NCI-H1105 (cell line): ENCODE measurements at regions not wholly inside any gene's neighbourhood (a gene's known extent, or its start where the extent isn't known, plus 50 kb on each side); places are given as distances from the start of the nearest gene placed in this dataset.

Source experiments
- DNase-seq: peaks from one replicate; lab custom pipeline; 2025; lab: John Stamatoyannopoulos, UW

GRCh38 chr9:108153416-108153815 lies 663.8 kb upstream of the KLF4 start:
- no peak for DNase-seq

GRCh38 chr9:108150736-108151586 lies 661.4 kb upstream of the KLF4 start:
- no peak for DNase-seq

GRCh38 chr9:108149326-108149725 lies 659.8 kb upstream of the KLF4 start:
- no peak for DNase-seq

GRCh38 chr9:108142504-108143201 lies 653.1 kb upstream of the KLF4 start:
- DNase-seq, result no peak

- DNase-seq, result no peak
Observed at GRCh38 chr9:108142142-108142503, 652.6 kb upstream of the KLF4 start.

GRCh38 chr9:108139900-108140299 lies 650.3 kb upstream of the KLF4 start:
- DNase-seq, result no peak

GRCh38 chr9:108138516-108138915 lies 648.9 kb upstream of the KLF4 start:
- no peak for DNase-seq

GRCh38 chr9:108136656-108137055 lies 647.1 kb upstream of the KLF4 start:
- DNase-seq, result no peak

- DNase-seq, result no peak
Observed at GRCh38 chr9:108134486-108135128, 645.0 kb upstream of the KLF4 start.

GRCh38 chr9:108133680-108134079 lies 644.1 kb upstream of the KLF4 start:
- DNase-seq, result no peak

GRCh38 chr9:108133101-108133500 lies 643.5 kb upstream of the KLF4 start:
- DNase-seq, result no peak

- DNase-seq, result no peak
Observed at GRCh38 chr9:108130905-108131304, 641.3 kb upstream of the KLF4 start.

GRCh38 chr9:108125625-108126024 lies 636.1 kb upstream of the KLF4 start:
- no peak for DNase-seq

GRCh38 chr9:108119530-108120113 lies 630.1 kb upstream of the KLF4 start:
- no peak for DNase-seq

- no peak for DNase-seq
Observed at GRCh38 chr9:108117795-108118194, 628.2 kb upstream of the KLF4 start.

GRCh38 chr9:108117306-108117705 lies 627.7 kb upstream of the KLF4 start:
- DNase-seq, result no peak

- DNase-seq, result no peak
Observed at GRCh38 chr9:108113596-108113995, 624.0 kb upstream of the KLF4 start.

- no peak for DNase-seq
Observed at GRCh38 chr9:108109927-108110690, 620.5 kb upstream of the KLF4 start.

- DNase-seq, result no peak
Observed at GRCh38 chr9:108108852-108109448, 619.4 kb upstream of the KLF4 start.

- no peak for DNase-seq
Observed at GRCh38 chr9:108108280-108108851, 618.8 kb upstream of the KLF4 start.

- no peak for DNase-seq
Observed at GRCh38 chr9:108105885-108106284, 616.3 kb upstream of the KLF4 start.
